Panc1 (cell line): ENCODE measurements at regions not wholly inside any gene's neighbourhood (a gene's known extent, or its start where the extent isn't known, plus 50 kb on each side); places are given as distances from the start of the nearest gene placed in this dataset.

ENCODE experiments used
- ATAC-seq: fragments of 200-7000 bp; cut with Tn5 transposase; 2 replicates; pipeline ENCODE4 v1.9.1; 2020; ENCODE audit warnings: mild to moderate bottlenecking, moderate library complexity
- BruUV-seq: library from RNA; stranded (reverse); fragments of 400-500 nt; replicated peaks from 2 replicates; lab custom pipeline; 2021; lab: Mats Ljungman, UMichigan
- CTCF ChIA-PET: fragments of 300-600 bp; sonication (Branson Sonifier 250); formaldehyde crosslinking; loops from one replicate; lab custom pipeline; 2022; ENCODE audit warnings: antibody characterized with exemption; lab: Charles Lee
- POLR2A ChIA-PET: fragments of 300-600 bp; sonication (Branson Sonifier 250); formaldehyde crosslinking; loops from one replicate; lab custom pipeline; 2022; ENCODE audit warnings: antibody characterized with exemption; lab: Charles Lee
- DNase-seq: peaks from one replicate; pipeline ENCODE4 v3.0.0-alpha.2; 2010; ENCODE audit warnings: low read depth, low spot score
- H3K27ac ChIP-seq: 2 replicates; pipeline ENCODE4 v1.5.1; 2011; ENCODE audit warnings: mild to moderate bottlenecking, low read length, inconsistent platforms
- H3K27me3 ChIP-seq: fragments of 200-500 bp; sonication (Bioruptor generic); 2 replicates; pipeline ENCODE4 v1.6.0; 2014; ENCODE audit warnings: low read length, inconsistent platforms; ENCODE audit not compliant: control insufficient read depth, insufficient read depth
- H3K36me3 ChIP-seq: fragments of 200-500 bp; sonication (Bioruptor generic); 2 replicates; pipeline ENCODE4 v1.5.1; 2014; ENCODE audit warnings: inconsistent platforms, mild to moderate bottlenecking, low read length, moderate library complexity; ENCODE audit not compliant: control insufficient read depth, insufficient read depth
- H3K4me1 ChIP-seq: 2 replicates; pipeline ENCODE4 v1.5.1; 2011; ENCODE audit warnings: inconsistent platforms, mild to moderate bottlenecking, low read length, moderate library complexity; ENCODE audit not compliant: control insufficient read depth, insufficient read depth
- H3K4me3 ChIP-seq, 2 experiments: 2 replicates each; pipeline ENCODE4 v1.5.1; 2011 to 2012; ENCODE audit warnings: low read depth in 2 of 2, low read length in 2 of 2, mild to moderate bottlenecking in 2 of 2, inconsistent platforms in 1 of 2, moderate library complexity in 1 of 2
- H3K9me3 ChIP-seq: fragments of 200-500 bp; sonication (Bioruptor generic); 2 replicates; pipeline ENCODE4 v1.5.1; 2014; ENCODE audit warnings: low read depth, mild to moderate bottlenecking, inconsistent platforms, low read length, moderate library complexity; ENCODE audit not compliant: control insufficient read depth, insufficient read depth
- POLR2AphosphoS5 ChIP-seq: IDR thresholded peaks from 2 replicates; pipeline ENCODE4 v1.6.1; 2012; ENCODE audit warnings: mild to moderate bottlenecking, low read depth, low read length, moderate library complexity
- SIN3A ChIP-seq: IDR thresholded peaks from 2 replicates; pipeline ENCODE4 v1.6.1; 2012; ENCODE audit warnings: low read depth, mild to moderate bottlenecking, low read length, moderate library complexity, borderline replicate concordance; ENCODE audit not compliant: insufficient read depth
- TCF7L2 ChIP-seq: IDR thresholded peaks from 2 replicates; pipeline ENCODE4 v1.6.1; 2011; ENCODE audit warnings: mild to moderate bottlenecking, low read depth, low read length, inconsistent platforms
- in situ Hi-C: cut with HindIII; loops from 2 replicates; pipeline ENCODE4 v1.10.0; 2016; ENCODE audit warnings: low sequenced_read_pairs, low pct_unique_long_range_greater_than_20kb
- intact Hi-C: fragments of 100-400 bp; cut with micrococcal nuclease; formaldehyde crosslinking; loops from one replicate; pipeline ENCODE4 v1.10.0; 2022; ENCODE audit not compliant: unreplicated experiment
- TF ChIP-seq, protein P1 (sequence below), 2 experiments: IDR thresholded peaks; 2 replicates each; pipeline ENCODE4 v1.6.1; 2011 to 2012; ENCODE audit warnings: low read depth in 2 of 2, control low read depth in 1 of 2, low read length in 1 of 2, mild to moderate bottlenecking in 1 of 2, moderate library complexity in 1 of 2; ENCODE audit not compliant: insufficient read depth in 1 of 2
- TF ChIP-seq, protein P2 (sequence below): fragments of 450-650 bp; IDR thresholded peaks from 2 replicates; pipeline ENCODE4 v1.5.1; 2017; ENCODE audit warnings: mild to moderate bottlenecking

DNA sequence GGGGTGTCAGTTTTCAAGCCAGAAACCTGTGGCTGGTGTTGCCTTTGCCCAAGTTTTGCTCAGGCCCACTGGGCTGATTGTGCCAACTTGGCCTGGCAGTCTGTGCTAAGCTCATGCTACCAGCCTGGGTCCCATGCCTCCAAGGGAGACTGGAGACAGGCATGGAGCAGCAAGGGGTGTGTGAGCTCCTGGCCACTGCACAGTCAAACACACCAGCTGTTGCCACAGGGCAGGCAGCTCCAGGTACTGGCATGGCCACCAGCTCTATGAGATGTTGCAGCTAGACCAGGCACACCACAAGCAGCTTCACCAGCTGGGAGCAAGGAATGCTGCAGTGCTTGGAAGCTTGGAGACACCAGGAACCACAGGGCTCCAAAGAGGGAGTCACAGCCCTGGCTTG is 638.8 kb downstream of the PLOD2 start:
- in situ Hi-C loops: no loop called here
- no peaks in the 10 kb centered on the region for H3K36me3 ChIP-seq
- CTCF ChIA-PET: interaction anchor here (0.6 kb wide), 1 partner anchor 109 kb away, joined by 3 read pairs; no protein-coding TSS in a partner anchor
- ATAC-seq (no peak), DNase-seq (no peak)
- intact Hi-C loops: no loop called here
- no peak overlapping the region for H3K27ac ChIP-seq
- TF ChIP-seq, protein P1, sequence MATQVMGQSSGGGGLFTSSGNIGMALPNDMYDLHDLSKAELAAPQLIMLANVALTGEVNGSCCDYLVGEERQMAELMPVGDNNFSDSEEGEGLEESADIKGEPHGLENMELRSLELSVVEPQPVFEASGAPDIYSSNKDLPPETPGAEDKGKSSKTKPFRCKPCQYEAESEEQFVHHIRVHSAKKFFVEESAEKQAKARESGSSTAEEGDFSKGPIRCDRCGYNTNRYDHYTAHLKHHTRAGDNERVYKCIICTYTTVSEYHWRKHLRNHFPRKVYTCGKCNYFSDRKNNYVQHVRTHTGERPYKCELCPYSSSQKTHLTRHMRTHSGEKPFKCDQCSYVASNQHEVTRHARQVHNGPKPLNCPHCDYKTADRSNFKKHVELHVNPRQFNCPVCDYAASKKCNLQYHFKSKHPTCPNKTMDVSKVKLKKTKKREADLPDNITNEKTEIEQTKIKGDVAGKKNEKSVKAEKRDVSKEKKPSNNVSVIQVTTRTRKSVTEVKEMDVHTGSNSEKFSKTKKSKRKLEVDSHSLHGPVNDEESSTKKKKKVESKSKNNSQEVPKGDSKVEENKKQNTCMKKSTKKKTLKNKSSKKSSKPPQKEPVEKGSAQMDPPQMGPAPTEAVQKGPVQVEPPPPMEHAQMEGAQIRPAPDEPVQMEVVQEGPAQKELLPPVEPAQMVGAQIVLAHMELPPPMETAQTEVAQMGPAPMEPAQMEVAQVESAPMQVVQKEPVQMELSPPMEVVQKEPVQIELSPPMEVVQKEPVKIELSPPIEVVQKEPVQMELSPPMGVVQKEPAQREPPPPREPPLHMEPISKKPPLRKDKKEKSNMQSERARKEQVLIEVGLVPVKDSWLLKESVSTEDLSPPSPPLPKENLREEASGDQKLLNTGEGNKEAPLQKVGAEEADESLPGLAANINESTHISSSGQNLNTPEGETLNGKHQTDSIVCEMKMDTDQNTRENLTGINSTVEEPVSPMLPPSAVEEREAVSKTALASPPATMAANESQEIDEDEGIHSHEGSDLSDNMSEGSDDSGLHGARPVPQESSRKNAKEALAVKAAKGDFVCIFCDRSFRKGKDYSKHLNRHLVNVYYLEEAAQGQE (IDR thresholded peaks at IDR 0.05; ENCODE audit: insufficient read depth in 1 of 2, low read depth in 2 of 2, low read length in 1 of 2): no peak
- TF ChIP-seq SIN3A: no peak
- TF ChIP-seq, protein P2, sequence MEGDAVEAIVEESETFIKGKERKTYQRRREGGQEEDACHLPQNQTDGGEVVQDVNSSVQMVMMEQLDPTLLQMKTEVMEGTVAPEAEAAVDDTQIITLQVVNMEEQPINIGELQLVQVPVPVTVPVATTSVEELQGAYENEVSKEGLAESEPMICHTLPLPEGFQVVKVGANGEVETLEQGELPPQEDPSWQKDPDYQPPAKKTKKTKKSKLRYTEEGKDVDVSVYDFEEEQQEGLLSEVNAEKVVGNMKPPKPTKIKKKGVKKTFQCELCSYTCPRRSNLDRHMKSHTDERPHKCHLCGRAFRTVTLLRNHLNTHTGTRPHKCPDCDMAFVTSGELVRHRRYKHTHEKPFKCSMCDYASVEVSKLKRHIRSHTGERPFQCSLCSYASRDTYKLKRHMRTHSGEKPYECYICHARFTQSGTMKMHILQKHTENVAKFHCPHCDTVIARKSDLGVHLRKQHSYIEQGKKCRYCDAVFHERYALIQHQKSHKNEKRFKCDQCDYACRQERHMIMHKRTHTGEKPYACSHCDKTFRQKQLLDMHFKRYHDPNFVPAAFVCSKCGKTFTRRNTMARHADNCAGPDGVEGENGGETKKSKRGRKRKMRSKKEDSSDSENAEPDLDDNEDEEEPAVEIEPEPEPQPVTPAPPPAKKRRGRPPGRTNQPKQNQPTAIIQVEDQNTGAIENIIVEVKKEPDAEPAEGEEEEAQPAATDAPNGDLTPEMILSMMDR: no peak
- TF ChIP-seq POLR2AphosphoS5: no peak
- no peak for TF ChIP-seq TCF7L2
- BruUV-seq: no TSS peak
- POLR2A ChIA-PET: no interaction called here
- no peak overlapping the region for H3K4me3 ChIP-seq
- H3K4me1 ChIP-seq: no peaks in the 10 kb centered on the region
- no peaks in the 10 kb centered on the region for H3K9me3 ChIP-seq
- no peaks in the 10 kb centered on the region for H3K27me3 ChIP-seq

DNA sequence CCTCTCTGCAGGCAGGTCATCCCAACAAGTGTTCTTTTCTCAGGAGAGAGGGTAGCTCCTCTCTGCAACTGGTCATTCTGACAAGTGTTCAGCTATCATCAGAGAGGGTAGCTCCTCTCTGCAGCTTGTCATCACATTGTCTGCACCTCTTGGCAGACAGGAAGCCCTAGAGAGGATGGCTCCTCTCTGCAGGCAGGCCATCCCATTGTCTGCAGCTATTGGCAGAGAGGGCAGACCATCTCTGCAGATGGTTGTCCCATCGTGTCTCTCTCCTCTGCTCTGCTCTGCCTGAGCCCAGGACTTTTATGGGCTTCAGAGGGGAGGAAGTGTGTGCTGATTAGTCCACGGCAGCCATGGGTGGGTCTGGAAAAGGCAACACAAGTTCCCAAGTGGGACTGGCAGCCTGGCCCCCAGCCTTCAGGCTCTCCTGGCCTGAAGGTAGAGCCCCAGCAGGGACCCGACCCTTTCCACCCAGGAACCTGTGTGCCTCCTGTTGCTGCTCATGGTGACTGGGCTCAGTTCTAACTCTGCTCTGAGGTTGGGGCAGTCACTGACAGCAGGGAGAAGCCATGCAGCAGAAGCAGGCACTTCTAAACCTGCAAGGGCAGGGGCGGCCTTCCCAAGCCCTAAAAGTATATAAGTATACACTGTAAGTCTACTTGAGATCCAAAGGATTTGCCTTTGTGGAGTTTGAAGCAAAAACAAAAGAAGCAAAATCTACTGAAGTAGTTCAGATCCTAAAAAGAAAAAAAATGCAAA is 637.9 kb downstream of the PLOD2 start:
- CTCF ChIA-PET: interaction anchor here (0.6 kb wide), 1 partner anchor 109 kb away, joined by 3 read pairs; no protein-coding TSS in a partner anchor
- DNase-seq: no peak

More for the DNA sequence above, 637.9 kb downstream of the PLOD2 start:
- TF ChIP-seq POLR2AphosphoS5 (no peak), SIN3A (no peak), TCF7L2 (no peak)
- TF ChIP-seq, protein P2: no peak
- TF ChIP-seq, protein P1 (IDR thresholded peaks at IDR 0.05; ENCODE audit: insufficient read depth in 1 of 2, low read depth in 2 of 2, low read length in 1 of 2): no peak
- H3K4me1 ChIP-seq: no peaks in the 10 kb centered on the region
- ATAC-seq: no peak
- no peaks in the 10 kb centered on the region for H3K27me3 ChIP-seq
- in situ Hi-C loops (no loop called here), intact Hi-C loops (no loop called here)
- H3K27ac ChIP-seq: no peak overlapping the region
- POLR2A ChIA-PET: no interaction called here
- H3K4me3 ChIP-seq: no peak overlapping the region
- no peaks in the 10 kb centered on the region for H3K9me3 ChIP-seq
- H3K36me3 ChIP-seq: no peaks in the 10 kb centered on the region
- BruUV-seq: no TSS peak
